ENCODE measurements at regions not wholly inside any gene's neighbourhood (a gene's known extent, or its start where the extent isn't known, plus 50 kb on each side); places are given as distances from the start of the nearest gene placed in this dataset.

DNA sequence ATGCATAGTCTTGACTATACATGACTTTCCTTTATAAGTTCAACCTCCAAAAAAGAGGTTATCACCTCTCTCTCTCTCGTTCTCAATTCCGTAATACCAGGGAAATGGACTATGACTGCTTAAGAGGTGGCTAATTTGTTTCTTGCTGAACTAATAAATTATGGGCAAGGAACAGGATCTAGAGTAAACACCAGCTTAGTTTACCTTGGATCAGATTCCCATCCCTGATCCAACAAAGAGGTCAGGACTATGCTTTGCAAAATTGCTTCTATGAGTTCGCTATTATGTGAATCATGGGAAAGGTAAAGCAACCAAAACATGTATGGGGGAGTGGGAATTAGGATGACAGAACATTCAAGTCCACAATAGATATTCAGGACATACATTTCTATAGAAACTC, 630.7 kb downstream of the HACE1 start:
- WGBS (ENCODE audit: insufficient coverage, low coverage, missing lambda C conversion rate): 5% methylated on average over 3 of the region's 3 CpGs
- no peak overlapping the region for H3K9ac ChIP-seq (ENCODE audit: insufficient read depth in 1 of 2, low read depth in 2 of 2, low read length in 2 of 2)
- ATAC-seq (no peak), DNase-seq (ENCODE audit: extremely low read depth in 1 of 4, low spot score in 3 of 4) (no peak), FAIRE-seq (no peak)
- CTCF ChIA-PET (ENCODE audit: low intra/inter-chr PET ratio): no interaction called here
- in situ Hi-C loops (cut with MboI) (no loop called here), intact Hi-C loops (cut with micrococcal nuclease) (no loop called here)
- H4K20me1 ChIP-seq (replicated peaks; ENCODE audit: control insufficient read depth, insufficient read depth, low read length): no peaks in the 10 kb centered on the region
- no peaks in the 10 kb centered on the region for H3K9me3 ChIP-seq (replicated peaks; ENCODE audit: control insufficient read depth, insufficient read depth, low read depth, low read length)
- POLR2A ChIA-PET: no interaction called here
- H3K4me2 ChIP-seq (ENCODE audit: insufficient read depth, low read length): no peak overlapping the region
- no peak overlapping the region for H3K27ac ChIP-seq (ENCODE audit: extremely low read depth, low read depth, low read length)
- no peak overlapping the region for H3K4me3 ChIP-seq
- BruUV-seq (replicated peaks): no TSS peak
- no peaks in the 10 kb centered on the region for H3K79me2 ChIP-seq (ENCODE audit: control insufficient read depth, insufficient read depth, low read length)
- H3K4me1 ChIP-seq (replicated peaks in 1 of 2; ENCODE audit: control insufficient read depth in 2 of 2, insufficient read depth in 2 of 2, low read length in 2 of 2): no peaks in the 10 kb centered on the region
- no peaks in the 10 kb centered on the region for H3K9me1 ChIP-seq (ENCODE audit: control insufficient read depth, insufficient read depth, low read length)
- no peak for TF ChIP-seq SP2 (IDR thresholded peaks at IDR 0.05; ENCODE audit: extremely low read depth, low read depth, low read length, poor library complexity, severe bottlenecking)
- TF ChIP-seq, protein P1, sequence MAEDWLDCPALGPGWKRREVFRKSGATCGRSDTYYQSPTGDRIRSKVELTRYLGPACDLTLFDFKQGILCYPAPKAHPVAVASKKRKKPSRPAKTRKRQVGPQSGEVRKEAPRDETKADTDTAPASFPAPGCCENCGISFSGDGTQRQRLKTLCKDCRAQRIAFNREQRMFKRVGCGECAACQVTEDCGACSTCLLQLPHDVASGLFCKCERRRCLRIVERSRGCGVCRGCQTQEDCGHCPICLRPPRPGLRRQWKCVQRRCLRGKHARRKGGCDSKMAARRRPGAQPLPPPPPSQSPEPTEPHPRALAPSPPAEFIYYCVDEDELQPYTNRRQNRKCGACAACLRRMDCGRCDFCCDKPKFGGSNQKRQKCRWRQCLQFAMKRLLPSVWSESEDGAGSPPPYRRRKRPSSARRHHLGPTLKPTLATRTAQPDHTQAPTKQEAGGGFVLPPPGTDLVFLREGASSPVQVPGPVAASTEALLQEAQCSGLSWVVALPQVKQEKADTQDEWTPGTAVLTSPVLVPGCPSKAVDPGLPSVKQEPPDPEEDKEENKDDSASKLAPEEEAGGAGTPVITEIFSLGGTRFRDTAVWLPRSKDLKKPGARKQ (CRISPR knock-in tag; IDR thresholded peaks at IDR 0.05): no peak
- TF ChIP-seq, protein P2, sequence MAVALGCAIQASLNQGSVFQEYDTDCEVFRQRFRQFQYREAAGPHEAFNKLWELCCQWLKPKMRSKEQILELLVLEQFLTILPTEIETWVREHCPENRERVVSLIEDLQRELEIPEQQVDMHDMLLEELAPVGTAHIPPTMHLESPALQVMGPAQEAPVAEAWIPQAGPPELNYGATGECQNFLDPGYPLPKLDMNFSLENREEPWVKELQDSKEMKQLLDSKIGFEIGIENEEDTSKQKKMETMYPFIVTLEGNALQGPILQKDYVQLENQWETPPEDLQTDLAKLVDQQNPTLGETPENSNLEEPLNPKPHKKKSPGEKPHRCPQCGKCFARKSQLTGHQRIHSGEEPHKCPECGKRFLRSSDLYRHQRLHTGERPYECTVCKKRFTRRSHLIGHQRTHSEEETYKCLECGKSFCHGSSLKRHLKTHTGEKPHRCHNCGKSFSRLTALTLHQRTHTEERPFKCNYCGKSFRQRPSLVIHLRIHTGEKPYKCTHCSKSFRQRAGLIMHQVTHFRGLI (CRISPR knock-in tag; IDR thresholded peaks at IDR 0.05): no peak
- TF ChIP-seq, protein P3, sequence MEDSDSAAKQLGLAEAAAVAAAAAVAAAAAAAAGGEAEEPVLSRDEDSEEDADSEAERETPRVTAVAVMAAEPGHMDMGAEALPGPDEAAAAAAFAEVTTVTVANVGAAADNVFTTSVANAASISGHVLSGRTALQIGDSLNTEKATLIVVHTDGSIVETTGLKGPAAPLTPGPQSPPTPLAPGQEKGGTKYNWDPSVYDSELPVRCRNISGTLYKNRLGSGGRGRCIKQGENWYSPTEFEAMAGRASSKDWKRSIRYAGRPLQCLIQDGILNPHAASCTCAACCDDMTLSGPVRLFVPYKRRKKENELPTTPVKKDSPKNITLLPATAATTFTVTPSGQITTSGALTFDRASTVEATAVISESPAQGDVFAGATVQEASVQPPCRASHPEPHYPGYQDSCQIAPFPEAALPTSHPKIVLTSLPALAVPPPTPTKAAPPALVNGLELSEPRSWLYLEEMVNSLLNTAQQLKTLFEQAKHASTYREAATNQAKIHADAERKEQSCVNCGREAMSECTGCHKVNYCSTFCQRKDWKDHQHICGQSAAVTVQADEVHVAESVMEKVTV (CRISPR knock-in tag; IDR thresholded peaks at IDR 0.05): no peak
- no peak for TF ChIP-seq IRF2 (CRISPR knock-in tag; IDR thresholded peaks at IDR 0.05)
- TF ChIP-seq BMI1 (IDR thresholded peaks at IDR 0.05; ENCODE audit: low read length): no peak
- no peak overlapping the region for H2AFZ ChIP-seq (ENCODE audit: low read depth, low read length)
- no peaks in the 10 kb centered on the region for H3K27me3 ChIP-seq (ENCODE audit: control insufficient read depth in 2 of 2, insufficient read depth in 2 of 2, low read length in 2 of 2)
- no peaks in the 10 kb centered on the region for H3K36me3 ChIP-seq (ENCODE audit: control insufficient read depth, insufficient read depth, low read length)
